ENCODE measurements at regions not wholly inside any gene's neighbourhood (a gene's known extent, or its start where the extent isn't known, plus 50 kb on each side); places are given as distances from the start of the nearest gene placed in this dataset.

GRCh38 chr6:56787209-56787608 lies 144.5 kb upstream of the DST start:
- Histone ChIP-seq H3K9me3 (replicated peaks; ENCODE audit: control insufficient read depth, insufficient read depth, low read length) (peaks cover 6% of the 10 kb centered on the region; the same call in 2 of the 3 replicates), H3K4me1 (ENCODE audit: control insufficient read depth, insufficient read depth, low read length) (peaks cover 22% of the 10 kb centered on the region), H3K4me3 (no peak overlapping the region), H3K4me2 (ENCODE audit: control insufficient read depth, insufficient read depth) (no peak overlapping the region), H4K20me1 (ENCODE audit: control insufficient read depth, insufficient read depth) (no peaks in the 10 kb centered on the region), H3K36me3 (ENCODE audit: control insufficient read depth in 2 of 2, insufficient read depth in 2 of 2, low read length in 1 of 2) (peaks cover 0 to 3% of the 10 kb centered on the region in 2 experiments; a peak in 2 of 4 replicates), H3K27me3 (replicated peaks in 1 of 2; ENCODE audit: control insufficient read depth in 2 of 2, insufficient read depth in 2 of 2, low read length in 1 of 2) (no peaks in the 10 kb centered on the region), H3K79me2 (ENCODE audit: control insufficient read depth, insufficient read depth, low read length) (peaks cover 40% of the 10 kb centered on the region), H3K9ac (ENCODE audit: control insufficient read depth, insufficient read depth, low read length) (no peak overlapping the region), H2AFZ (ENCODE audit: control insufficient read depth, low read depth, low read length) (no peak overlapping the region), H3K27ac (ENCODE audit: control insufficient read depth, insufficient read depth) (no peak overlapping the region)
- POLR2A ChIA-PET = no interaction called here
- WGBS (ENCODE audit: insufficient coverage, insufficient replicate concordance, low lambda C conversion rate, missing lambda C conversion rate) = 100% methylated on average over 1 of the region's 1 CpG
- RAD21 ChIA-PET (ENCODE audit: unreplicated experiment) = no interaction called here
- TF ChIP-seq USF1 (IDR thresholded peaks at IDR 0.05; ENCODE audit: borderline replicate concordance, extremely low read length, insufficient read depth, low read depth, low read length) = no peak
- no peak for TF ChIP-seq HSF1 (IDR thresholded peaks at IDR 0.05; ENCODE audit: low read depth, low read length)
- no peak for TF ChIP-seq MEF2B (IDR thresholded peaks at IDR 0.05; ENCODE audit: partially characterized antibody, poor library complexity, severe bottlenecking)
- no peak for TF ChIP-seq CBFB (IDR thresholded peaks at IDR 0.05; ENCODE audit: low read depth)
- TF ChIP-seq IRF3 (IDR thresholded peaks at IDR 0.05) = no peak
- TF ChIP-seq HDAC6 (IDR thresholded peaks at IDR 0.05; ENCODE audit: unreplicated experiment) = no peak
- BruUV-seq (replicated peaks) = no TSS peak
- intact Hi-C loops (cut with micrococcal nuclease; ENCODE audit: unreplicated experiment) (no loop called here), in situ Hi-C loops (cut with MboI) (no loop called here)
- SMC1A ChIA-PET (ENCODE audit: uncharacterized antibody, unreplicated experiment) = interaction anchor here (1.4 to 1.6 kb wide), 2 partner anchors 17 to 64 kb away, joined by 4 to 5 read pairs; no protein-coding TSS in a partner anchor
- CTCF ChIA-PET = interaction anchor here (1.2 to 1.4 kb wide), 3 partner anchors 12 to 64 kb away, joined by 3 to 4 read pairs (median 3); no protein-coding TSS in a partner anchor
- DNase-seq (ENCODE audit: low read depth, low spot score) = no peak
- FAIRE-seq = no peak
- no peak for ATAC-seq
